Activated CD4-positive, alpha-beta T cell treated with anti-CD3 and anti-CD28 coated beads for 48 hours (primary cell): ENCODE measurements at regions not wholly inside any gene's neighbourhood (a gene's known extent, or its start where the extent isn't known, plus 50 kb on each side); places are given as distances from the start of the nearest gene placed in this dataset.

Source experiments
- DNase-seq: peaks from one replicate; pipeline ENCODE4 v3.0.0-alpha.2; 2020

DNA sequence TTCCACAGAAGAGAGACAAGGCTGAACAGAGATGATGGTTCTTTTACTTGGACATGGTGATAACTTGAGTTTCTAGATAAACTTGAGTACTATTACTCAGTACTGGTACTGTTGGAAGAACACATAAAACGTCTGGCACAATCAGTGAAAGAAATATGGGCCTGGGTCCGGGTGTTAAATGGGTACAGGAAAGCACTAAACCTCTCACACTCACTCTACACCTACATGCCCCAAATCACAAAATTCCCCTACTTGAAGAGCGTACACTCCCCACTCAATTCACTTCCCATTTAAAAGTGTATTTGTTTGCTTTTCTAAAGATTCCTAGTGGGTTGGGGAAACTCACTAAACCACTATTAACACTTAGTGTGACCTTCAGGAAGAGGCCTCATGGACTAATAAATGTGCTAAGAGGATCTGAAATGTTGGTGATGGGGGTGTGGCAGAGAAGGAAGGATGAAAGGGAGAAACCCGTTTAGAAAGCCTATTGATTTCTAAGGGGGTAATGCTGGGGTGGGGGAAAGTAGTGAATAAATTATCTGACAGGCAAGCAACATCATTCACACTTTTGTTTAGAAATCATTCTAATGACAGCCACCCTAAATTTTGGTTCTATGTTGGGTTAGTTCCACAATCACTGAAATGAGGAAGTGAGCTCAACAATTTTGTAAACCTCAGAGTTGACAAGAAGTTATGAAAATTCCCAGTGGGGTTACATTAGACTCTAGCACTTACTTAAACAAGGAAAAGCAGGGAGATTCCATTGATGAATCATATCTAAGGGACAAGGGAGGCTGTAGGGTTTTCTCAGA lies 222.6 kb upstream of the MARCKS start:
- no peak for DNase-seq

DNA sequence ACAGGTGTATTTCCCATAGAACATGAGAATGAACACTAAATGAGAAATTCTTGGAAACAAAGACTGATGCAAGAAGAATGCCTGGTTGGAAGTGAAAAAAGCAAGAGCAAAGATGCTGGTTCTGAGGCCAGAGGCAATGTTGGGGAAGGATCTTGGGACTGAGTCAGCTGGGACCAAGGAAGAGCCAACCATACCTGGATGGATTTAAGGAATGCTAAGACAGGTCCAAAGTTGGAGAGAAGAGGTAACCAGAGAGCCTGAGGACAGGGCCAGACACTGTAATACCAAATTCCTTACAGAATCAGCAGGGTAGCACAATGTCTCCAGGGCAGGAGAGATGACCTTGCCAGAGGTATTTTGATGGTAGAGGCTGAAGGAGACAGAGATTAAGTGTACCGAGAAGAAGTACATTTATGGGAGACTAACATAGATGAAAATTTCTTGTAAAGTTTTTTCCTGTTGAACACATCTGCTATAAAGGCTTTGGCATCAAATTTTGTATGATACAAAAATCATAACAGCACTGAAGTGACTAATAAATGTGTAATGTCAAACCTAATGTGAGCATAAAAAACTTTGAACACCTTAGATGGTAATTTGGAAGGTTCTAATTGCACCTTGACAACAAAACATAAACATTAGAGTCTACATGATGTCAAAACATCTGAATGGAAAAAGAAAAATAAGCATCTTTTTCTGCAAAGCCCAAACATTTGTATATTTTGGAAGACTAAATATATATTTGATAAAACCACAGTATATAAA lies 221.7 kb upstream of the MARCKS start:
- DNase-seq, result no peak

DNA sequence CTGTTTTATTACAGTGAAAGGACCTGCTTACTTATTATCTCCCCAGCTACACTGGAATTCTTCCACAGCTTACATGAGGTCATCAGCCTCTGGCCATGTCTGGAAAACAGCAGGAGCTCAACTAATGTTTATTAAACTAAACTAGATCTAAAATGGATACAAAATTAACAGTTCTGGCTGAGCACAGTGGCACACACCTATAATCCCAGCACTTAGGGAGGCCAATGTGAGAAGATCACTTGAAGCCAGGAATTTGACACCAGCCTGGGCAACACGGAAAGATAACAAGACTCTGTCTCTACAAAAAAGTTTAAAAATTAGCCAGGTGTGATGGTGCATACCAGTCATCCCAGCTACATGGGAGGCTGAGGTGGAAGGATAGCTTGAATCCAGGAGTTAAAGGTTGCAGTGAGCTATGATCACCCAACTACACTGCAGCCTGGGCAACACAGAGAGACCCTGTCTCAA lies 220.8 kb upstream of the MARCKS start:
- DNase-seq, result no peak

DNA sequence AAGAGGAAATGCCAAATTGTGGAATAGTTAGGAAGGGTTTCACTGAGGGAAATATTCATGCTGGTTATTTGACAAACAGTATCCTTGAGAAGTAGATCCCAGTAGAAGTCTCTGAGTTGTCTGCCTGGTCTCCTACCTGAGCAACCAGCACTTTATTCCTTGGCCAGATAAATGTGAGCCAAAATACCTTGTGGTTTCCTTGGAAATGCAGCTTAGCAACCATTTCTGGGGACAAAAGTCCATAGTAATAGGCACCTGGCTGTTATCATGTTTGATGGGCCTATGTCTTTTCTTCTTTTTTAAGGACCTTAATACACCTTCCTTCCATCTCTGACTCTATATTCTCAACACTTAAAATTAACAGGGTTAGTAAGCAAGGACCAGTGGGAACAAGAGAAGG lies 217.1 kb upstream of the MARCKS start:
- no peak for DNase-seq

DNA sequence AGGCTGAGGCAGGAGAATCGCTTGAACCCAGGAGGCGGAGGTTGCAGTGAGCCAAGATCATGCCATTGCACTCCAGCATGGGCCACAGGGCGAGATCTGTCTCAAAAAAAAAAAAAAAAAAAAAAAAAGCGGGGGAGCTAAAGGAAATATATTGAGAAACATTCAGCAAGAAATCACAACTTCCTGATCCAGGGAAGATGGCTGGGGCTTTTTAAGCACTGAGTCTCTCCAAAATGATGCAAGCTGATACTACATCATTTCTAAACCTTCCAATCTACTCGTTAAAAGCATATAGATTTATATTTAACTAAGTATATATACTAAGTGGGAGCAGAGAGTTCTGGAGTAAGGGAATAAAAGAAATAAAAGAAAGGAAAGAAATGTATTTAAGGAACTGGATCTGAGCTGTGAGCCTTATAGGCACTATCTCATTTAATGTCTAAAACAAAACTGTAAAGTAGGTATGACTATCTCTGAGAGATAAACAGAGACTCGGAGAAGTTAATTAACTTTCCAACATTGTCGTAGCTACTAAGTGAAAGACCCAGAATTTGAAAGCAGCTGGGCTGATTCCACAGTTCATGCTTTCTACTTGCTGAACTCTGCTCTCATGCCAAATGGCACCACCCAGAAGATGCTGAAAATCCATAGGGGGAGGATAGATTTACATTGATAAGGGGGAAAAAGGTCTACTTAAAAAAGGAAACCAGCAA lies 215.0 kb upstream of the MARCKS start:
- no peak for DNase-seq

DNA sequence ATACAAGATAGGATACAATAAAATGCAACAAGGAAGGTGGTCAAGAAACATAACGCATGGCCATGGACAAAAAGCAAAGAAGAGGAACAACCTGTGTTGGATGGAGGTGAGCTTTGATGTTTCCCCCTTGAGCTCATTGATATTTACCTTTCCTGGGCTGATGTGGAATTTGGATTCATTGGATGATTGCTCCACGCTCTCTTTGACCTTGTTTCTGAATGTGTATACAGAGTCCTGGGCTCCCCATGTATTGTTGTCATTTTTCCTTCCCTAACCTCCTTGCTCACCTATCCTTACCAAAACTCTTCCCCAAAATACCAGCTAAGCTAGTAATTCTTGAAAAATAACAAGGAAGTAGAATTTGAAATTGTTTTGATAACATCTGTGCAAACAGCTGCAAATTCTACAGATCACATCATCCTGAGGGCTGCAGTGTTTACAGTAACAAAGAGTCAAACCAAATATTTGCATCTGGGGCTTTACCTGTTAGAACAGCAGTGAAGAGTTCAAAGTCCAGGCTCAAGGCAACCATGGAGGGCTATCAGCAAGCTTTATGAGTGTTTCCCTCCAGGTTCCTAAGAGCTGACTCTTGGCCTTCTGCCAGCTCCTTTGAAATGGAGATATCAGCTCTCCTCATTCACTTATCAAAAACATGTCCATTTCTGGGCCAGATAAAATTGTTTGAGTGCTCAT lies 214.3 kb upstream of the MARCKS start:
- no peak for DNase-seq

DNA sequence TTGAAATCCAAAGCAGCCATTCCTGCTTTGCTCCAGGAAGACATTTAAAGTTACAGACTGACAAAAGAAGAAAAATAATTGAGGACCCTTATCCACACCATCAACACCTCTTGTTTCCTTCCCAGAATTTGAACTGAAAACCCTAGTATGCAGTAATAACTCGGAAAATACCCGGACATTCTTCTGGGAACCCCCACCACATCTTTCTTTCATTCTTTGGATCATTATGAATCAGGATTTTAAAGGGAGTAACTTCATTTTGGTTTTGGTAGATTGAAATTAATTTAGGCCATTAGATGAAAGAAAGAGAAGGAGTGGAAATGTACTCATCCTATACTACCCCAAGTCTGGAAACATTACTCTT lies 213.8 kb upstream of the MARCKS start:
- DNase-seq, result no peak

DNA sequence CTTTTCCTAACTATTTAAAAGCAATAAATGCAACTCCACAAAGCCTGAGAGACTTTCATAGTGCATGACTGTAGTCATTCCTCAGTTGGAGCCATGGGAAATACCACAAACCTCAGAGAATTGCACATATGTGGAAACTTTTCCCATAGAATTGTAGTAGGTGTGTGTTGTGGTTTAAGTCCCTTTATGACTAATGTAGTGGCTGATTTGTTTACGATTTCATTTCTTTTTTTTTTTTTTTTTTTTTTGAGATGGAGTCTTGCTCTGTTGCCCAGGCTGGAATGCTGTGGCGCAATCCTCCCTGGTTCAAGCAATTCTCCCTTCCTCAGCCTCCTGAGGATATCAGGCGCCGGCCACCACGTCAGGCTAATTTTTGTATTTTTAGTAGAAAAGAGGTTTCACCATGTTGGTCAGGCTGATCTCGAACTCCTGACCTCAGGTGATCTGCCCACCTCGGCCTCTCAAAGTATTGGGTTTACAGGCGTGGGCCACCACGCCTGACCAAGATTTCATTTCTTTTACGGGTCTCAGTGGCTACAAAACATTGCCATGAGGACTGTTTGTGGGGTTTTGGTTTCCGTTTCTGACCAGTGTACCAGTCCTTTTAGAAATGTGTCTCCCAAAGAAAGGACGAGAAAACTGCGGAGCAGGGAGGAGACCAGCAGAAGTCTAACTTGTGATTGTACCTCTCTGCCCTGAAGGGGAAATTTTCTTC lies 212.1 kb upstream of the MARCKS start:
- DNase-seq, result no peak

DNA sequence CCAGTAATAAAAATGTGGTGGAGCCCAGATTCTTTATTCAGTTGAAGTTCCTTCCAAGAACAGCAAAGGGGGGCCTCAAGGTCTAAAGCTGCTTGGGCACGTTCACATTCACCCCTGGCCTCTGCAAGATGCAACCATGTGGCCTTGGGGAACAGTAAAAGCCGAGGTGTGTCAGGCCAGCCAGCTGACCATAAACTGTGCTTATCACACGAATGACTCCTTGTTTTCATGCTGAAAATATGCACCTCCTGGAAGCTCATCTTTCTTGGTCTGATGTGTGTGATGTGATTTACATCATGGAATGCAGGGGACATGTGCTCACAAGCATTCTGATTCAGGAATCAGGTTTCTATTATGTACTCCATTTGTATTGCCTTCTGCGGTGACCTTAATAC lies 211.6 kb upstream of the MARCKS start:
- DNase-seq, result no peak

DNA sequence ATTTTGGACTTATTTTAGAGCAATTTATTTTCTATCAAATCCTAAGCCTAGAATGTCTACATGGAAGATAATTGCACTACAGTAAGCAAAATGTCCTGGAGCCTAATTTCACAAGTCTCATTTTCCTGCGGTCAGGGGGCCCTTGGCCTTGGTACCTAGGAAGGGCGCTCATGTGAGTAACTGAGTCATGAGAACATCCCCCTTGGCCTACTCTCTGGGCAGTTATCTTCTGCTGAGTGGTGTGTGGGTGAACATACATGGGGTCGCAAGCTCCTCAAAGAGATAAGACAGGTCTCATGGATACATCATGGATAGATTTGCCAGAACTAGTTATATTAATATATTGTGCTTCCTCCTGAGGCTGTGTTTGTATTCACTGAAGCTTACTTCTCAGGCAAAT lies 211.2 kb upstream of the MARCKS start:
- no peak for DNase-seq

DNA sequence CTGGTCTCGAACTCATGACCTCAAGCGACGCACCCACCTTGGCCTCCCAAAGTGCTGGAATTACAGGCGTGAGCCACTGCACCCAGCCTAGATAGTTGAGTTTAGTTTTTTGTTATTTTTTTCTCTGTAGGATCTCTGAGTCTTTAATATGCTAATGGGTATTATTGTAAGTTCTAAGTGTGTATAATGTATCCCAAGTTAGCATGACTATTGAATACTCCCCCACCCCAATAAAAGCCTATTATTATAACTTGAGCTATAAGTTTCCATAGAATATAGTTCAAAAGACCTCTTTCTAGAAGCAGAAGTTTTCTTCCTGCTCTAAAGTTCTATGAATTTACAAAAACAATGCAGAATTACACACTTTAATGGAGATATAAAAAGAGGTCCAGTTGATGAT lies 210.4 kb upstream of the MARCKS start:
- no peak for DNase-seq

DNA sequence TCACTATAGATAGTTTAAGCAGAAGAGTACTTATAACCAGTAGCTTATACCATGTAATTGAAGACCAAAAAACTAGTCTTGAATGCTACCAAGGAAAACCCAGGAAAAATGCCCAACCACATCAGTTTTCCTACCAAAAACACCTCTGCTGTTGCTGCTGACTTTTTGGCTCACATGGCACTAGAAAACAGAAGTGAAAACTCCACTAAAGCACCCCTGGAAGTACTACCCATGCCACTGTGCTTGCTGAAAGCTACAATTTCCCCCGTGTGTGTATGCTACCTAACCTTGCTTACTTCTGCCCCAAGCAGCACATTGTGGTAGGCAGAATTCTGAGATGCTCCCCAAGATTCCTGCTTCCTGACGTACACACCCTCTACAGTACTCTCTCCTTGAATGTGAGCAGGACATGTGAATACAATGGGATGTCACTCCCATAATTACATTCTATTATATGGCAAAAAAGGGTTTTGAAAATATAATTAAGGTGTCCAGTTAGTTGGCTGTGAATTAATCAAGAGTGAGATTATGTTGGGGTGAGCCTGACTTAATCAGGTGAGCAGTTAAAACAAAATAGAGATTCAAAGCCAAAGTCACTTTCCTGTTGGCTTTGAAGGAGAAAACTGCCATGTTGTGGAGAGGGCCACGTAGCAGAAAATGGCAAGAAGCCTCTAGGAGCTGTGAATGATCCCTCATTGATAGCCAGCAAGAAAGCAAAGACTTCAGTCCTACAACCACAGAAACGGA lies 209.8 kb upstream of the MARCKS start:
- DNase-seq, result no peak

DNA sequence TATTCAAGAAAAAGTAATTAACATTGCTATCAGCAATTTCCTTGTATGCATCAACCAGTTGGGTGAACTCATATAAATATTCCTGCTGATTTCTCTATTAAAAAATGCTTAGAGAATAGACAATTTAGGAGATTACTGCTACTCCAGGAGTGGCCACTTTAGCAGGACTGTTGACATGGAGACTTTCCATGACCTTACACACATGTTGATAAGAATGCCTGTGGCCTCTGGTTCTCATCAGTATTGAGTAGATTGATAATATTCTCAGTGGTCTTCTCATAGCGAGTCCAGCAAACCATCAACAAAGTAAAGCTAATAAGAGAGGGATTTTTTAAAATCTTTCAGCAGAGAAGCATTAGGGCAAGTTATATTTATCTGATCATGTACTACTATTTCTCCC lies 208.4 kb upstream of the MARCKS start:
- no peak for DNase-seq

DNA sequence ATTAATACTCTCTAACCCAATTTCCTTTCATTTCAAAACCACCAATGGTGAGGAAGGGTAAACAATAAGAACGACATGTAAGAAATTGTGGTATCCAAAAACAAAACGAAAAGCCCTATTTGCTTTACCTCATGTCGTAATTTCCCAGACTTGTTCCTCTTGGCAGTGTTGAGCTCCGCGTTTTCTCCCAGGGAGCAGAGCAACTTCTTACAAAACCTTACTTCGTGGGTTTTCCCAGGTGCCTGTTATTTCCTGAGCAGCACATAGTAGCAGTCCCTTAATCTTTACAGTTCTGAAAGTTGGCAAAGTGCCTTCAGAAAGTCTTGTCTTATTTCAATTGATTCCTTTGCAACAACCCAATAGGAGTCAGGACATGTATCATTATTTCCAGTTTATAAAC lies 207.9 kb upstream of the MARCKS start:
- DNase-seq, result no peak

DNA sequence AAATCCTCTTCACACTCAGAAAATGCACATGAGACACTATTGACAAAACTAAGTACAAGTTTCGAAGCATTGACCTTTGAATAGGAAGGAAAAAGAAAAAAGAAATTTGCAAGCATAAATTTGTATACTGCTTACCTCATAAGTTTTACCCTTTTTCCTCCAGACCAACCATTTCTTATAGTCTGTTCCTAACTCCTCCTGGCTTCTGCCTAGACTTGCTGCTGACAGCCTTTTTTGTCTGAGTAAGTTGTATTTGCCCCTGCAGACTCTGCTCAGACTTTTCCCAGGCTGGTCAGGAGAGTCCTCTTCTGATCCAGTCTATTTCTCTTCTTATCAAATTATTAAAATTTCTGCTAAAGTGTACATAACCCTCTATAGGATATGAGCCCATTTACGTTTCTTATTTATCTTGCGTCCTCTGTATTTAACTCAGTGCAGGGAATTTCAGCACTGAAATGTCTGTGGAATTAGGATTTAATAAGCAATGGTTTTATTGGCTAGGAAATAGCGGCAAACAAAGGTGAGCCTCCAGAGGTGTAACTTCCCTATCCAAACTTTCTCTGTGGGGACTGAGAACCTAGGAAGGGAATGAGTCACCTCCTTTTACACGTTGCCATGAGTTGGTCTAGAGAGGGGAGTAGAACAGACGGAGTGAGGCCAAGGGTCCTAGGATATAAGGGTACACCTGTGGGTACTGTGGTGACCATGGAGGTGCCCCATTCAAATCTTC lies 207.1 kb upstream of the MARCKS start:
- no peak for DNase-seq

DNA sequence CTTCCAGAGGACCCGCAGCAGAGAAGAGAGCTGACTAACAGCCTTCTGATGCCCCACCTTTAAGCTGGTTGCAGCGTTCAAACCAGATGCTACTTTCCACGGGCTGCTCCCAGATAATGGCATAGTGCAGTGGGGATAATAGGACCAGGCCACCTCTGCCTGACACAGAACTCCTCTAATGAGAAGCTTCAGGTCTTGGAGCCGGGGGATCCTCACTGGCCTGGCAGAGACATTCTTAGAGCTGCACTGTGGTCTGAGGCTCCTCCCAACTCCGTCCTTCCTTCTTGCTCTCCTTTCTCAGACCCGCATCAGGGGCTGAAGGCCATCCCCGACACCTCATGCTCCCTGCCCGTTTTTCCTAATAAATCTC lies 206.6 kb upstream of the MARCKS start:
- DNase-seq, result no peak

DNA sequence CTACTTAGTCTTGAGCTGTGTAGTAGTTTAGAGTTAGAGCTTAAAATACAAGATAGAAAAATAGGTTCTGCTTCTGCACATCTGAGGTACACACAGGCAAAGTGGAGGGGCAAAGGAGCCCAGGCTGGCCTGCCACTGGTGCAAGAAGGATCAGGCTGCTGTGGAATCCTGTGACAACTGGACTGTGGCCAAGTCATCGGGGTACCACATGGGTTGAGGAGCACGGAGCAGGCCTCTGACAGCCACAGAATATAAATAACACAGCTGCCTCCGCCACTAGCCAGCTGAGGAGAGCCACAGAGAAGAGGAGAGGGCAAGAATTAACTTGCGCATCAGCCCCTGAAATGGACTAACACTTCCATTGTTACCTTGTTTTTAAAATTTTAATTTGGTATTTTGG lies 206.0 kb upstream of the MARCKS start:
- no peak for DNase-seq

DNA sequence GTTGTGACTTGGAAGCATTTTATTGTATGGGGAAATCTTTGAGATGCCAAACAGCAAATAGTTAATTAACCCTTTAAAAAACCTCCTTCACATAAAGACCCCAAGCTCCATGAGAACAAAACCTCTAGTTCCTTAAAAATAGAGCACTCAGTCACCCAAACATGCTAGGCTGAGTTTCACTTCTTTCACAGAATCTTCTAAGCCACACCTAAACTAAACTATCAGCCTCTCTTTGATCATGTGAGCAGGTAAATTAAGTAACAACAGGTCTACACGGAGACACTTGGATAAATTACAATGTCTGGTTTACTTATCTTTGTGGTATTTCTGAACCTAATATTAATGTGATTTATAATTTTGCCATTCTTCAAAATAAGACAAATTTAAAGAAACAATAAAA lies 205.2 kb upstream of the MARCKS start:
- DNase-seq, result no peak

DNA sequence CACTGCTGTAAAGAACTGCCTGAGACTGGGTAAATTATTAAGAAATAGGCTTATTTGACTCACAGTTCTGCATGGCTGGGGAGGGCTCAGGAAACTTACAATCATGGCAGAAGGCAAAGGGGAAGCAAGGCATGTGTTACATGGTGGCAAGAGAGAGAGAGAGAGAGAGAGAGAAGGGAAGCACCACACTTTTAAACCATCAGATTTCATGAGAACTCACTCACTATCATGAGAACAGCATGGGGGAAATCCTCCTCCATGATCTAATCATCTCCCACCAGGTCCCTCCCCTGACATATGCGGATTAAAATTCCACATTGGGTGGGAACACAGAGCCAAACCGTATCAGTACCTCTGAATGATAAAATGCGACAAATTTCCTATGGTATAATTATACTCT lies 203.9 kb upstream of the MARCKS start:
- DNase-seq, result no peak

DNA sequence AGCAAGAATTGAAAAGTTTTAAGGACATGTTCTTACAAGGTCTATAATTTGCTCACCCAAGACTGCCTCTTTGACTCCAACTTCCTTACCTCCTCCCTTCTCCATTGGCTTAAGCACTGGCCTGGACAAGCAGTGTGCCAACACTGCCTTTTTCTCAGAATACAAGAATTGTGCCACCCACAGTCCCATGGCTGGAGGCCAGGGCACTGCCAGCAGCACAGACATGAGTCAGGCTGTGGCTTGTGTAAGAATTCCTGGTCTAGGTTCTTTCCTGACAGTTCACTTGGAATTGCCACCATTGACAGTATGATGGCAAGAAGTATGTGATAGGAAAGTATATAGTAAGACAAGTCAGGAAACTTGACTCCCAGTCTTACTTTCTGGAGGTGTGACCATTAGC lies 202.7 kb upstream of the MARCKS start:
- no peak for DNase-seq

DNA sequence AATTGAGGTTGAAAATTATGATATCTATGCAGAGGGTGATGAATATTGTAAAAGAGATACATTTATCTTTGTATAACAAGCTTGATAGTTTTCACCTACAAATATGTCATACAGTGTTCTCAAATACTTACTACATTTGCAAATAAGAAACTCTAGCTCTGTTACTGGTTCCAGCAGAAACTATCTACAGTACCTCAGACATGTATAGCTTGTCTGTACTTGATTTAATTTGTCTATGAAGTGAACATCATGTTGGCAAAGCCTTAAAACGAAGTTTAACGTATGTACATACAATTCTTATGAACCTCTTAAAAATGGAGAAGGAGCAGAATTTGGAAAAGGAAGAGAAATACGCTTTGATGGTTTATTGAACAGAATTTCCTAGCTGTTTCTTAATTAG lies 201.4 kb upstream of the MARCKS start:
- no peak for DNase-seq
